Endothelial cell of umbilical vein (primary cell): ENCODE measurements at regions not wholly inside any gene's neighbourhood (a gene's known extent, or its start where the extent isn't known, plus 50 kb on each side); places are given as distances from the start of the nearest gene placed in this dataset.

Source experiments
- BruUV-seq: library from RNA; stranded (reverse); fragments of 400-500 nt; replicated peaks from 2 replicates; lab custom pipeline; 2021; lab: Mats Ljungman, UMichigan
- CTCF ChIA-PET: fragments of 300-600, 350-600 bp; sonication (Branson Sonifier 250); formaldehyde crosslinking; loops from one replicate; lab custom pipeline; 2021; ENCODE audit warnings: antibody characterized with exemption, inconsistent platforms; lab: Charles Lee
- POLR2A ChIA-PET: fragments of 300-600, 350-600 bp; sonication (Branson Sonifier 250); formaldehyde crosslinking; loops from one replicate; lab custom pipeline; 2021; ENCODE audit warnings: antibody characterized with exemption, inconsistent platforms; lab: Charles Lee
- DNase-seq: peaks from one replicate; pipeline ENCODE4 v3.0.0-alpha.2; 2011; ENCODE audit warnings: low read depth, low spot score
- FAIRE-seq: peaks from 2 replicates; lab custom pipeline; 2011; peaks lifted over from hg19 to GRCh38; lab: Jason Lieb, UNC
- H2AFZ ChIP-seq: 2 replicates; pipeline ENCODE4 v1.6.0; 2012; ENCODE audit warnings: low read depth, low read length, control low read depth, inconsistent platforms
- H3K27ac ChIP-seq: 2 replicates; pipeline ENCODE4 v1.5.1; 2011; ENCODE audit warnings: low read depth, mild to moderate bottlenecking, control low read depth, low read length, moderate library complexity; ENCODE audit not compliant: insufficient read depth
- H3K27me3 ChIP-seq, 2 experiments: 2 replicates each; pipeline versions ENCODE4 v1.6.0 to v1.6.1; 2011; ENCODE audit warnings: low read length in 2 of 2, mixed read lengths in 1 of 2; ENCODE audit not compliant: control insufficient read depth in 2 of 2, insufficient read depth in 2 of 2
- H3K36me3 ChIP-seq, 2 experiments: 2 replicates in 1 of 2; 3 replicates in 1 of 2; pipeline ENCODE4 v1.5.1; 2011; ENCODE audit warnings: low read length in 2 of 2, mild to moderate bottlenecking in 1 of 2, moderate library complexity in 1 of 2; ENCODE audit not compliant: control insufficient read depth in 2 of 2, insufficient read depth in 2 of 2; ENCODE audit errors: extremely low read depth in 1 of 2
- H3K4me1 ChIP-seq: 3 replicates; pipeline ENCODE4 v1.5.1; 2011; ENCODE audit warnings: mild to moderate bottlenecking, low read length; ENCODE audit not compliant: control insufficient read depth, insufficient read depth; ENCODE audit errors: extremely low read depth
- H3K4me2 ChIP-seq: 2 replicates; pipeline ENCODE4 v1.6.1; 2011; ENCODE audit warnings: low read length, control low read depth, mixed read lengths; ENCODE audit not compliant: insufficient read depth
- H3K4me3 ChIP-seq, 3 experiments: fragments of 200-600 bp in 1 of 3; sonication (generic), shearing (Covaris generic) in 1 of 3; replicated peaks in 1 of 3; 2 replicates each; pipeline ENCODE4 v1.5.1; 2011 to 2016; ENCODE audit warnings: control low read depth in 3 of 3, low read length in 3 of 3, mild to moderate bottlenecking in 2 of 3, inconsistent platforms in 1 of 3, low read depth in 1 of 3, moderate library complexity in 1 of 3; ENCODE audit not compliant: insufficient read depth in 1 of 3
- H3K79me2 ChIP-seq: 2 replicates; pipeline ENCODE4 v1.6.0; 2012; ENCODE audit warnings: low read length, inconsistent platforms; ENCODE audit not compliant: control insufficient read depth, insufficient read depth
- H3K9ac ChIP-seq: replicated peaks from 2 replicates; pipeline ENCODE3; 2011; ENCODE audit warnings: low read length, control low read depth; ENCODE audit not compliant: insufficient read depth; ENCODE audit errors: extremely low read depth
- H3K9me1 ChIP-seq: replicated peaks from 3 replicates; pipeline ENCODE4 v1.6.0; 2011; ENCODE audit warnings: mild to moderate bottlenecking, low read length; ENCODE audit not compliant: control insufficient read depth, insufficient read depth; ENCODE audit errors: extremely low read depth
- H3K9me3 ChIP-seq: replicated peaks from 2 replicates; pipeline ENCODE4 v1.5.1; 2012; ENCODE audit warnings: low read length, inconsistent platforms; ENCODE audit not compliant: control insufficient read depth, insufficient read depth
- H4K20me1 ChIP-seq: replicated peaks from 2 replicates; pipeline ENCODE3; 2011; ENCODE audit warnings: mild to moderate bottlenecking, low read length; ENCODE audit not compliant: control insufficient read depth, insufficient read depth; ENCODE audit errors: extremely low read depth
- EZH2 ChIP-seq: IDR thresholded peaks from 2 replicates; pipeline ENCODE4 v1.6.1; 2012; ENCODE audit warnings: borderline replicate concordance, low read depth, mild to moderate bottlenecking, moderate library complexity, low read length, inconsistent platforms; ENCODE audit not compliant: severe bottlenecking
- FOS ChIP-seq: IDR thresholded peaks from 2 replicates; pipeline ENCODE4 v1.6.1; 2011; ENCODE audit warnings: mild to moderate bottlenecking, low read length, moderate library complexity, borderline replicate concordance; ENCODE audit not compliant: insufficient read depth
- GATA2 ChIP-seq: IDR thresholded peaks from 2 replicates; pipeline ENCODE4 v1.7.0; 2011; ENCODE audit warnings: low read depth, mild to moderate bottlenecking, moderate library complexity, mixed read lengths, low read length; ENCODE audit not compliant: insufficient read length, insufficient read depth
- JUN ChIP-seq: IDR thresholded peaks from 2 replicates; pipeline ENCODE4 v1.6.1; 2011; ENCODE audit warnings: borderline replicate concordance, low read depth; ENCODE audit not compliant: insufficient read length, insufficient read depth
- MYC ChIP-seq: IDR thresholded peaks from one replicate; pipeline ENCODE4 v1.6.1; 2011; ENCODE audit warnings: mild to moderate bottlenecking, low read depth, low read length
- POLR2A ChIP-seq: IDR thresholded peaks from 2 replicates; pipeline ENCODE4 v1.6.1; 2012; ENCODE audit warnings: low read depth, mild to moderate bottlenecking, control low read depth, low read length
- POLR2AphosphoS5 ChIP-seq: IDR thresholded peaks from 2 replicates; pipeline ENCODE4 v1.6.1; 2012; ENCODE audit warnings: low read depth, mild to moderate bottlenecking, control low read depth, low read length, moderate library complexity; ENCODE audit not compliant: insufficient read depth
- dilution Hi-C: fragments of 300-500 bp; cut with MboI; formaldehyde crosslinking; loops from one replicate; pipeline ENCODE4 v1.15.0; 2019; ENCODE audit warnings: low sequenced_read_pairs; ENCODE audit not compliant: extremely low pct_ligation_motif_present
- intact Hi-C: fragments of 100-400 bp; cut with micrococcal nuclease; formaldehyde crosslinking; loops from one replicate; pipeline ENCODE4 v1.10.0; 2022

DNA sequence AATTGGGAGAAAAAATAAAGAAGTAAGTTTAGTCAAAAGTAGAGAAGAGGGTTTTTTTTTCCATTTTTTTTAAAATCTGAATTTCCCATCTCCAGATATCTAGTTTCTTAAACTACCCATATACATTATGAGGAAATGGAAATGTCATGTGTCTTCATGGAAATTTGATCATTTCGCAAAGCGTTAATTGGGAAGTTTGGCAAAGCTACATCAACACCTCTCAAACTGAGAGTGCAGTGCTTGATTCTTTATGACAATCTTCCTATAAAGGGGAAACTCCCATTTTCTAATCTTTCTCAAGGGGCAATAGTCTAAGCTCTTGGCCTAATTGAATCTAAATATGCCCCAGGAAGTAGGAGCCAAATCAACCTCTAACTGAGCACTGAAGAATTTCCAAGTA, 110.4 kb upstream of the INHBA start:
- ChIA-PET POLR2A (no interaction called here), CTCF (no interaction called here)
- Histone ChIP-seq H3K9ac (no peak overlapping the region), H3K27ac (no peak overlapping the region), H3K9me3 (no peaks in the 10 kb centered on the region), H3K79me2 (no peaks in the 10 kb centered on the region), H3K27me3 (no peaks in the 10 kb centered on the region), H4K20me1 (no peaks in the 10 kb centered on the region), H3K4me1 (no peaks in the 10 kb centered on the region), H3K36me3 (no peaks in the 10 kb centered on the region), H2AFZ (no peak overlapping the region), H3K4me3 (no peak overlapping the region), H3K4me2 (no peak overlapping the region), H3K9me1 (no peaks in the 10 kb centered on the region)
- TF ChIP-seq MYC (no peak), FOS (no peak), POLR2AphosphoS5 (no peak), JUN (no peak), EZH2 (no peak)
- BruUV-seq: no TSS peak
- dilution Hi-C loops: no loop called here
- DNase-seq (no peak), FAIRE-seq (no peak)
- intact Hi-C loops: no loop called here

DNA sequence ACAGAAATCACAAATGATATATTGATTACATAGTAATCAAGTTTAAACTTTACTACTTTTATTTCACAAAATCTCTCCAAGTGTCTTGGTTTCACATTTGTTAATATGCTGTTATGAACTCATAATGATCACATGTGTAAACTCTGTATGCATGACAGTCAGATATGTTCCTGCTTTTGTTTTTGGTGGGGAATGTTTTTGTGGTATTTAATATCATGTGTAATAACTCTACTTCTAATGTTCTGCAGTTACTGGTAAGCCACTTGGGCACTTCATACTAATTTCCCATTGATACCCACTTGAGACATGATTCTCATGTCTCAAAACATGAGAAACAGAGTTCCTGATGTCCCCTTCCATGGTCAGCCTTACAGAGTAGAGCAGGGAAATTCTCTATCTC, 109.1 kb upstream of the INHBA start:
- no peak overlapping the region for H3K4me3 ChIP-seq
- no peaks in the 10 kb centered on the region for H3K9me1 ChIP-seq
- no peaks in the 10 kb centered on the region for H3K27me3 ChIP-seq
- H3K9ac ChIP-seq: no peak overlapping the region
- FAIRE-seq (no peak), DNase-seq (no peak)
- H3K79me2 ChIP-seq: no peaks in the 10 kb centered on the region
- H4K20me1 ChIP-seq: no peaks in the 10 kb centered on the region
- TF ChIP-seq GATA2 (no peak), MYC (no peak), JUN (no peak), FOS (no peak), POLR2AphosphoS5 (no peak), POLR2A (no peak)
- ChIA-PET POLR2A (no interaction called here), CTCF (no interaction called here)
- intact Hi-C loops (no loop called here), dilution Hi-C loops (no loop called here)
- BruUV-seq: no TSS peak
- H3K27ac ChIP-seq: no peak overlapping the region
- no peak overlapping the region for H2AFZ ChIP-seq
- H3K4me1 ChIP-seq: no peaks in the 10 kb centered on the region
- H3K9me3 ChIP-seq: no peaks in the 10 kb centered on the region
- H3K36me3 ChIP-seq: no peaks in the 10 kb centered on the region
- no peak overlapping the region for H3K4me2 ChIP-seq
